HUES48 (cell line): ENCODE measurements at regions not wholly inside any gene's neighbourhood (a gene's known extent, or its start where the extent isn't known, plus 50 kb on each side); places are given as distances from the start of the nearest gene placed in this dataset.

Source experiments
- H3K27ac ChIP-seq: one replicate; pipeline ENCODE4 v1.7.0; 2013; ENCODE audit warnings: low read depth, low read length, inconsistent platforms
- H3K27me3 ChIP-seq: 2 replicates; pipeline ENCODE4 v1.6.1; 2013; ENCODE audit warnings: mild to moderate bottlenecking, low read length; ENCODE audit not compliant: control insufficient read depth, insufficient read depth
- H3K36me3 ChIP-seq: 2 replicates; pipeline ENCODE4 v1.6.1; 2013; ENCODE audit warnings: low read length; ENCODE audit not compliant: control insufficient read depth, insufficient read depth
- H3K4me1 ChIP-seq: 2 replicates; pipeline ENCODE4 v1.6.1; 2013; ENCODE audit warnings: mild to moderate bottlenecking, low read length; ENCODE audit not compliant: control insufficient read depth, insufficient read depth
- H3K4me3 ChIP-seq: 2 replicates; pipeline ENCODE4 v1.5.1; 2013; ENCODE audit warnings: mild to moderate bottlenecking, low read depth, low read length
- H3K9ac ChIP-seq: 2 replicates; pipeline ENCODE4 v1.6.1; 2013; ENCODE audit warnings: mild to moderate bottlenecking, low read depth, low read length, moderate library complexity
- H3K9me3 ChIP-seq: 2 replicates; pipeline ENCODE4 v1.6.1; 2013; ENCODE audit warnings: low read length; ENCODE audit not compliant: control insufficient read depth, insufficient read depth

GRCh38 chr13:73873940-73874830, 260.0 kb downstream of the KLF12 start:
- Histone ChIP-seq H3K27me3 (no peaks in the 10 kb centered on the region), H3K4me3 (no peak overlapping the region), H3K27ac (no peak overlapping the region), H3K9me3 (no peaks in the 10 kb centered on the region), H3K36me3 (no peaks in the 10 kb centered on the region), H3K4me1 (peaks cover 14% of the 10 kb centered on the region), H3K9ac (no peak overlapping the region)

GRCh38 chr13:73872397-73872796, 261.8 kb downstream of the KLF12 start:
- Histone ChIP-seq H3K27me3 (no peaks in the 10 kb centered on the region), H3K27ac (no peak overlapping the region), H3K4me3 (no peak overlapping the region), H3K9me3 (no peaks in the 10 kb centered on the region), H3K9ac (no peak overlapping the region), H3K36me3 (no peaks in the 10 kb centered on the region), H3K4me1 (peaks cover 14% of the 10 kb centered on the region)

GRCh38 chr13:73870970-73871935, 263.0 kb downstream of the KLF12 start:
- Histone ChIP-seq H3K4me1 (peaks cover 14% of the 10 kb centered on the region), H3K4me3 (no peak overlapping the region), H3K9ac (no peak overlapping the region), H3K27ac (peak overlapping the region; percentile 9), H3K36me3 (no peaks in the 10 kb centered on the region), H3K9me3 (no peaks in the 10 kb centered on the region), H3K27me3 (no peaks in the 10 kb centered on the region)

GRCh38 chr13:73870036-73870741, 264.0 kb downstream of the KLF12 start:
- H3K36me3 ChIP-seq: no peaks in the 10 kb centered on the region
- no peak overlapping the region for H3K27ac ChIP-seq
- no peak overlapping the region for H3K9ac ChIP-seq
- H3K4me3 ChIP-seq: no peak overlapping the region
- no peaks in the 10 kb centered on the region for H3K27me3 ChIP-seq
- H3K4me1 ChIP-seq: peaks cover 14% of the 10 kb centered on the region
- H3K9me3 ChIP-seq: no peaks in the 10 kb centered on the region

- H3K36me3 ChIP-seq: no peaks in the 10 kb centered on the region
- H3K27me3 ChIP-seq: no peaks in the 10 kb centered on the region
- peaks cover 2% of the 10 kb centered on the region; the same call in 1 of the 2 replicates for H3K4me1 ChIP-seq
- H3K4me3 ChIP-seq: no peak overlapping the region
- no peak overlapping the region for H3K27ac ChIP-seq
- no peaks in the 10 kb centered on the region for H3K9me3 ChIP-seq
- no peak overlapping the region for H3K9ac ChIP-seq
Measured at GRCh38 chr13:73865027-73865426, 269.2 kb downstream of the KLF12 start.

GRCh38 chr13:73861136-73861535, 273.1 kb downstream of the KLF12 start:
- H3K4me1 ChIP-seq: no peaks in the 10 kb centered on the region
- no peak overlapping the region for H3K9ac ChIP-seq
- no peak overlapping the region for H3K4me3 ChIP-seq
- no peaks in the 10 kb centered on the region for H3K27me3 ChIP-seq
- H3K36me3 ChIP-seq: no peaks in the 10 kb centered on the region
- H3K9me3 ChIP-seq: no peaks in the 10 kb centered on the region
- H3K27ac ChIP-seq: no peak overlapping the region

- Histone ChIP-seq H3K9me3 (no peaks in the 10 kb centered on the region), H3K9ac (no peak overlapping the region), H3K27me3 (no peaks in the 10 kb centered on the region), H3K36me3 (no peaks in the 10 kb centered on the region), H3K4me1 (no peaks in the 10 kb centered on the region), H3K4me3 (no peak overlapping the region), H3K27ac (no peak overlapping the region)
Measured at GRCh38 chr13:73860501-73860900, 273.7 kb downstream of the KLF12 start.

- Histone ChIP-seq H3K4me3 (no peak overlapping the region), H3K4me1 (no peaks in the 10 kb centered on the region), H3K27ac (no peak overlapping the region), H3K9ac (no peak overlapping the region), H3K36me3 (no peaks in the 10 kb centered on the region), H3K9me3 (no peaks in the 10 kb centered on the region), H3K27me3 (no peaks in the 10 kb centered on the region)
Measured at GRCh38 chr13:73859841-73860240, 274.4 kb downstream of the KLF12 start.

- Histone ChIP-seq H3K27me3 (no peaks in the 10 kb centered on the region), H3K9me3 (no peaks in the 10 kb centered on the region), H3K9ac (no peak overlapping the region), H3K27ac (no peak overlapping the region), H3K4me3 (no peak overlapping the region), H3K4me1 (peaks cover 4% of the 10 kb centered on the region; the same call in 1 of the 2 replicates), H3K36me3 (no peaks in the 10 kb centered on the region)
Measured at GRCh38 chr13:73857106-73857505, 277.1 kb downstream of the KLF12 start.

- H3K27me3 ChIP-seq: no peaks in the 10 kb centered on the region
- peaks cover 22% of the 10 kb centered on the region for H3K4me1 ChIP-seq
- no peaks in the 10 kb centered on the region for H3K9me3 ChIP-seq
- no peaks in the 10 kb centered on the region for H3K36me3 ChIP-seq
- H3K4me3 ChIP-seq: no peak overlapping the region
- no peak overlapping the region for H3K9ac ChIP-seq
- H3K27ac ChIP-seq: no peak overlapping the region
Measured at GRCh38 chr13:73851104-73851503, 283.1 kb downstream of the KLF12 start.
